ES-I3 (cell line): ENCODE measurements at regions not wholly inside any gene's neighbourhood (a gene's known extent, or its start where the extent isn't known, plus 50 kb on each side); places are given as distances from the start of the nearest gene placed in this dataset.

Experiments
- H3K36me3 ChIP-seq: 2 replicates; pipeline ENCODE4 v1.6.1; 2013; ENCODE audit warnings: mild to moderate bottlenecking, low read length, control low read depth, moderate library complexity; ENCODE audit not compliant: insufficient read depth
- H3K4me1 ChIP-seq: 2 replicates; pipeline ENCODE4 v1.6.1; 2013; ENCODE audit warnings: mild to moderate bottlenecking, control low read depth, low read length; ENCODE audit not compliant: insufficient read depth
- H3K9ac ChIP-seq: 2 replicates; pipeline ENCODE4 v1.6.1; 2013; ENCODE audit warnings: low read depth, mild to moderate bottlenecking, low read length, moderate library complexity
- H3K9me3 ChIP-seq: 2 replicates; pipeline ENCODE4 v1.6.1; 2013; ENCODE audit warnings: mild to moderate bottlenecking, low read length, moderate library complexity; ENCODE audit not compliant: control insufficient read depth, insufficient read depth

GRCh38 chr6:56852260-56853010 lies 102.5 kb upstream of the BEND6 start:
- no peaks in the 10 kb centered on the region for H3K9me3 ChIP-seq
- H3K36me3 ChIP-seq = no peaks in the 10 kb centered on the region
- H3K9ac ChIP-seq = peak overlapping the region; percentile 49; the same call in 1 of the 2 replicates
- peaks cover 16% of the 10 kb centered on the region for H3K4me1 ChIP-seq

GRCh38 chr6:56851541-56852259 lies 103.2 kb upstream of the BEND6 start:
- Histone ChIP-seq H3K4me1 (peaks cover 16% of the 10 kb centered on the region), H3K36me3 (no peaks in the 10 kb centered on the region), H3K9me3 (no peaks in the 10 kb centered on the region), H3K9ac (peak overlapping the region; percentile 49; the same call in 1 of the 2 replicates)

- peak overlapping the region; percentile 49; the same call in 1 of the 2 replicates for H3K9ac ChIP-seq
- no peaks in the 10 kb centered on the region for H3K36me3 ChIP-seq
- peaks cover 16% of the 10 kb centered on the region for H3K4me1 ChIP-seq
These were observed 103.8 kb upstream of the BEND6 start for GRCh38 chr6:56851074-56851473.

GRCh38 chr6:56850626-56851025 lies 104.3 kb upstream of the BEND6 start:
- Histone ChIP-seq H3K4me1 (peaks cover 16% of the 10 kb centered on the region), H3K36me3 (no peaks in the 10 kb centered on the region), H3K9me3 (no peaks in the 10 kb centered on the region), H3K9ac (peak overlapping the region; percentile 49)

More at GRCh38 chr6:56851074-56851473, 103.8 kb upstream of the BEND6 start:
- H3K9me3 ChIP-seq = no peaks in the 10 kb centered on the region

GRCh38 chr6:56849896-56850295 lies 105.0 kb upstream of the BEND6 start:
- peaks cover 16% of the 10 kb centered on the region for H3K4me1 ChIP-seq
- peak overlapping the region; percentile 49; the same call in 1 of the 2 replicates for H3K9ac ChIP-seq

GRCh38 chr6:56848105-56848504 lies 106.8 kb upstream of the BEND6 start:
- H3K36me3 ChIP-seq = no peaks in the 10 kb centered on the region
- no peaks in the 10 kb centered on the region for H3K9me3 ChIP-seq
- H3K4me1 ChIP-seq = peaks cover 16% of the 10 kb centered on the region
- H3K9ac ChIP-seq = no peak overlapping the region

More at GRCh38 chr6:56849896-56850295, 105.0 kb upstream of the BEND6 start:
- H3K36me3 ChIP-seq = no peaks in the 10 kb centered on the region
- H3K9me3 ChIP-seq = no peaks in the 10 kb centered on the region

- Histone ChIP-seq H3K4me1 (peaks cover 13% of the 10 kb centered on the region; the same call in 1 of the 2 replicates), H3K9me3 (no peaks in the 10 kb centered on the region), H3K9ac (no peak overlapping the region), H3K36me3 (no peaks in the 10 kb centered on the region)
These were observed 109.9 kb upstream of the BEND6 start for GRCh38 chr6:56845032-56845431.

- Histone ChIP-seq H3K9ac (peak overlapping the region; percentile 92), H3K9me3 (no peaks in the 10 kb centered on the region), H3K36me3 (no peaks in the 10 kb centered on the region), H3K4me1 (peaks cover 13% of the 10 kb centered on the region)
These were observed 111.2 kb upstream of the BEND6 start for GRCh38 chr6:56843476-56844349.

- H3K9ac ChIP-seq = peak overlapping the region; percentile 92
- H3K4me1 ChIP-seq = peaks cover 17% of the 10 kb centered on the region
- H3K9me3 ChIP-seq = no peaks in the 10 kb centered on the region
- H3K36me3 ChIP-seq = no peaks in the 10 kb centered on the region
These were observed 112.0 kb upstream of the BEND6 start for GRCh38 chr6:56842686-56843475.

GRCh38 chr6:56841751-56842150 lies 113.2 kb upstream of the BEND6 start:
- peak overlapping the region; percentile 92; the same call in 1 of the 2 replicates for H3K9ac ChIP-seq
- no peaks in the 10 kb centered on the region for H3K9me3 ChIP-seq
- H3K36me3 ChIP-seq = no peaks in the 10 kb centered on the region
- peaks cover 24% of the 10 kb centered on the region for H3K4me1 ChIP-seq

GRCh38 chr6:56841381-56841749 lies 113.5 kb upstream of the BEND6 start:
- Histone ChIP-seq H3K36me3 (no peaks in the 10 kb centered on the region), H3K9me3 (no peaks in the 10 kb centered on the region), H3K4me1 (peaks cover 24% of the 10 kb centered on the region), H3K9ac (peak overlapping the region; percentile 92; the same call in 1 of the 2 replicates)

GRCh38 chr6:56840467-56841380 lies 114.2 kb upstream of the BEND6 start:
- Histone ChIP-seq H3K9me3 (no peaks in the 10 kb centered on the region), H3K4me1 (peaks cover 24% of the 10 kb centered on the region), H3K9ac (peak overlapping the region; percentile 23; the same call in 1 of the 2 replicates)

More at GRCh38 chr6:56840467-56841380, 114.2 kb upstream of the BEND6 start:
- H3K36me3 ChIP-seq = no peaks in the 10 kb centered on the region
